GM21526 (cell line): ENCODE measurements at regions not wholly inside any gene's neighbourhood (a gene's known extent, or its start where the extent isn't known, plus 50 kb on each side); places are given as distances from the start of the nearest gene placed in this dataset.
"Not testable (repeated sequence)": the region's sequence is repeated elsewhere in the genome, so short reads cannot be mapped to it uniquely, and the experiment has no call there.

Source experiments
- ATAC-seq: cut with Tn5 transposase; IDR thresholded peaks from one replicate; pipeline ENCODE4 v1.9.1; 2021; ENCODE audit warnings: moderate library complexity; ENCODE audit not compliant: unreplicated experiment, low FRiP score

DNA sequence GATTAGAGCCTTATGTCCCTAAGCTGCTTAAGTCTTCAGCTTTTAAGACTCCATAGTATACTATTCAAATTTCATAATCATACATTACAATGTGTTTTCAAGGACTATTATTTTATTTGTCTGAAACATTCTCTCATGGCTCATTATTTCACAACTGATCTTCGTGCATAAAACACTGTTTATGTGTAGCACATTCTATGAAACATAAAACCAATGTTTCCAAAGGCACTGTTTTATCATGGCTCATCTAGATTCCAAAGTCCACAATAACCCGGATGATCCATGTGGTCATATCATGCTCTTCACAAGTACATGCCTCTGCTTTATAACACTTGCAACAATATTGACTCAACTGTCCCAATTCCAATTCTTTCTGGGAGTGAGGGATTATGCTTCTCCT lies 806.1 kb downstream of the TNS3 start:
- ATAC-seq = no peak

DNA sequence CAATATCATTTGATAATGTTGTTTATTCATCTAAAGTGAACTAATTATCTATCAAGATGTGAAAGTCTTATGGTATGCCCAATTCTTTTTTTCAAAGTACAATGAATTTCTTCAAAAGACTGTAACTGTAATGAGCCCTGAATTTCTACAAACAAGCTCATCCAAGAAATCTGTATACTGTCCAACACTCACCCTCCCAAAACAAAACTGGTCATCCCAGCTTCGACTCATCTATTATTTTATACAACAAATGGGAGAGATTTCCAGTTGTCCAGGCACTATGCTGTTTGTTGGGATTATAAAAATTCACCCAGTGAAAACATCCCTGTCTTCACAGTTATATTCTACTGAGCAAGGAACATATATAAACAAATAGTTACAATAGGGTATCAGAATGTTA lies 806.9 kb downstream of the TNS3 start:
- no peak for ATAC-seq

DNA sequence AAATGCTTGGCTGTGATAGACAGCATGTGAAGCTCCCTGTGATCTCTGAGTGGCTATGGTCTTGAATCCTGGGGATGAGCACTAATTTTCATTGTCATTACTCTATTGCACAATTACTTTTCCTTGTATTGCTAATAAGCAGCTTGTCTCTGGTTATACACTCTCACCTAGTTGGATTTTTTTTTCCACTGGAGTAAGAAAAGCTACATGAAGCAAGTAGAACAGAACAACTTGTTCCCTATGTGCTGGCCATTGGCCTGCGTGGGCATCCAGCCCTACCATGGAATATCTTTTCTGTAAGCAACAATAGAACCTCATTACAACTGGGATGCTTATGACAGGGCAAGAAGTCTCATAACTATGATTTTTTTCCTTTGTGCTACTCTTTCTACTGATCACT lies 807.4 kb downstream of the TNS3 start:
- ATAC-seq = no peak

DNA sequence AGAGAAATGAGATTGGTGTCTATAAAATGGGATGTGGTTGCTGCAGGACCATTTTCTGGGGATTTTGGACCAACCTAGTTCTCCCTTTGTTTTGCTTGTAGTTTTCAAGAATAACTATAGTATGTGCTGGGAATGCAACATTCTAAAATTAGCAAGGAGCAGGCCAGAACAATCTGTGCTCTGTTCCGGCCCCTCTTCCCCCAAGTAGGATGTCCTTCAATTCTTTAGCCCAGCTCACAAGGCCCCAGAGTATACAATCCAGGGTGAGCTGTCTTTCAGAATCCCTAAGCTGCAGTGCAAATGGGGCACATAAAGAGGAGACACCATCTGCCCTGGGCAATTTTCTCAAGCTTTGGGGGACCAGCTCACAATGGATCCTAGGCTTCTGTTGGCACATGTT lies 809.1 kb downstream of the TNS3 start:
- ATAC-seq = no peak

DNA sequence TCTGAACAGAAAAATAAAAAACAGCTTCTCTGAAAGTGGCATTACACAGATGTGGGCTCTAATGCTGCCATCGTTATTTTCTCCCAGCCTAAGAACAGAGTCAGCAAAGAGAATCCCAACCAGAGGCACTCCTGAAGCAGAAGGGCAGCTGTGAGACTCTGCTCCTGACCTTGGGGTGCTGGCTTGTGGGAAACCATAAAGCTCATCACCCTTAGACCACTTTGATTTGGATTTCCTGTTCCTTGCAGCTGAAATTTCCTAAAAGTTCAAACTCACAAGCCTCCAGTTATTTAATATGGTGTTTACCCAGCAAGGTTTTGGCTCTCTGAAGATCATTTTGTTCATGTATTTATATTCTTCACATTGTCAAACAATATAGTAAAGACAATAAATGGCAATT lies 814.8 kb downstream of the TNS3 start:
- no peak for ATAC-seq

DNA sequence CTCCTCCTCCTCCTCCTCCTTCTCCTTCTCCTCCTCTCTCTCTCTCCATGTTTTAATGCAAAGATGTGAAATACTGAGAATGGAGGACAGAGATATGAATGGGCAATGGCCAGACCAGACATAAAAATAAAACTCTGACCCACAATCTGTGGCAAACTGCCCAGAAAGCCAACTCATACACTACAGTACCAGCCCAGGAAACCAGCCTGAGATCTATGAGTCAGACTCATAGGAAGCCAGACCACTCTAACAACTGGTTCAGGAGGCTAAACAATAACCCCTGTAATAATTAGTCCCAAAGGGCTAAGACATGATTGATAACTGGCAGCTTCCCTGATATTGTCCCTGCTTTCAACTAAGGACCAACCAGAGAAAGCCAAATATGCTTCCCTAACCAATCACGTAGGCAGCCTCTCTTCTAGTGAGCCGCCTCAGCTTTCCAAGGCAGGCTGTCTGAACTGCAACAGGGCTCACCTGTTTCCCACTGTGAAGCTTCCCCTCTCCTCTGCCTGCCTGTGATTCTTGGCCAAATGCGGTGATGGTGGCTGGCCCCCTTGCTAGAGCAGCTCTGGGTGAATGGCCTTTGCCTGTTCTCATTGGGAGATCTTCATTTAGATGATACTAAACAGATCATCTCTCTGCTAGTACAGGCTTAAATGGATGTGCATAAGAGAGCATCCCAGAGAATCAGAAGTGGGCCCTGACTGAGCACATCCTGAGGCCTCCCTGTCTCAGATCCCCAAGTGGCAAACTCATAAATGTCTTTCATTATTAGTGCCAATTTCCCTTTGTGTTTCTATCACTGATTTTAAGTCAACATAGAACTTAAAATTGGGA lies 817.6 kb downstream of the TNS3 start:
- ATAC-seq = no peak

DNA sequence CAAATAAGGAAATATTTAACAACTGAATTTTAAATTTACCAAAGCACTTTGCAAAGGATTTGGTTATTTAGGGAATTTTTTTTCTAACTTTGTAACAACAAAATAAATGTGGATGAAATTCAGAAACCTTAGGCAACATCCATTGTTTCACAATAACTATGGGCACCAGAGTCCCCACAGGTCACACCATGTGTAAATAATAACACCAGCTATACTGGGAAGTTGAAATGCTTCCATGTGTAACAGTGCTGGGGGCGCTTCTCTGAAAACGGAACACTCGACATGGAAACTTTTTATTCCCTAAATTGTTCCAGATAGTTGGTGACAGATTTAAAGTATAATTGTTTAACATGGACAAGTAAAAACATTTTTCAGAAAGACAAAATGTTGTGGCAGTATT lies 818.6 kb downstream of the TNS3 start:
- no peak for ATAC-seq

DNA sequence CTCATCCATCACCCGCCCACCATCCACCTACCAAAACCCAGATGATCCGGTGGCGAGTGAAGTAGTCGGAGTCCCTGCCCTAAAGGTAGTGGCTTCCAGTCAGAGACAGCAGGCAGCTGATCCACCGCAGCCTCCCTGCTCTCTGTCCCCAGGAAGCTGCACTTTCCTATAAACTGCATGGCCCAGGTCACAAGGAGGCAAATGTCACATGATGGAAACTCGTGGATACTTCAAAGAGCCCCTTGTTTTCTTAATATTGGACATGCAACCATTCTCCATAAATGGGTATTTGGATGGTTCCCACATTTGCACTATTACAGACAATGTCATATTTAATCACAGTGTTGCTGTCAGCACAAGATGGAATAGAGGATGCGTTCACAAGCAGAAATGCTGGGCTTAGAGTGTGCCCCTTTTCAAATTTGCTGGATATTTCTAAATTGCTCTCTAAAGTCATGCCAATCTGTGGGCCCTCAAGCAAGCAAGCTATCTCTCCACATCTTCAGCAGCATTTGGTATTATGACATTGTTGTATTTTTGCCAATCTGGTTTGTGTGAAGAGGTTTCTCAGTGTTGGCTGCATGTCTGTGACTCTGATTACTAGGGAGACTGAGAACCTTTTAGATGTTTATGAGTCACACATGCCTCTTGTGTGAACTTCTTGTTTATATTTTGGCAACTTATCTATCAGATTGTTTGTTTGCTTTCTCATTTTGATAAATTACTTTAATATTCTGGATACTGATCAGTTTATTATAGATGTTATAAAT lies 822.0 kb downstream of the TNS3 start:
- no peak for ATAC-seq

DNA sequence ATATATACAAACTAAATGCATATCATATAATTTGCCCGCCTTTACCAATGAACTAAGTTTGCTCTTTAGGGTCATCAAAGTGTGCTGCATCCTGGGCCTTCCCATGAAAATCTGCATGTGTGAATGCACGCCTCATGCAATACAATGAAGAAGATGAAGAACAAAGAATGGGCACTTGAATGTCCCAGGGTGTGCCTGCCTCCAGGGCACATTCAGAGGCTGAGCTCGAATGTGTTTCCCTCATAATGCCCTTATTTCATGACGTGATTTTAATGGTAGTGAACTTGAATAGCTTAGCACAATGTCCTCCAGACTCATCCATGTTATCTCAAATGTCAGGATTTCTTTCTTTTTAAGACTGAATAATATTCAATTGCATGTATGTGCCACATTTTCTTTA lies 824.9 kb downstream of the TNS3 start:
- ATAC-seq = no peak

DNA sequence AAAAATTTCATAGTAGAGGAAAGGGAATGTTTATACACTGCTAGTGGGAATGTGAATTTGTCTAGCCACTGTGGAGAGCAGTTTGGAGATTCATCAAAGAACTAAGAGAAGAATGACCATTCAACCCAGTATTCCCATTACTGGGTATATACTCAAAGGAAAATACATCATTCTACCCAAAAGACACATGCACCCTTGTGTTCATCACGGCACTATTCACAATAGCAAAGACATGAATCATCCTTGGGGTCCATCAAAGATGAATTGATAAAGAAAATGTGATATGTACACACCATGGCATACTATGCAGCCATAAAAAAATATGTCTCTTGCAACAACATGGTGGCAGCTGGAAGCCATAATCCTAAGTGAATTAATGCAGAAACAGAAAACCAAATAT lies 825.7 kb downstream of the TNS3 start:
- ATAC-seq = no peak

DNA sequence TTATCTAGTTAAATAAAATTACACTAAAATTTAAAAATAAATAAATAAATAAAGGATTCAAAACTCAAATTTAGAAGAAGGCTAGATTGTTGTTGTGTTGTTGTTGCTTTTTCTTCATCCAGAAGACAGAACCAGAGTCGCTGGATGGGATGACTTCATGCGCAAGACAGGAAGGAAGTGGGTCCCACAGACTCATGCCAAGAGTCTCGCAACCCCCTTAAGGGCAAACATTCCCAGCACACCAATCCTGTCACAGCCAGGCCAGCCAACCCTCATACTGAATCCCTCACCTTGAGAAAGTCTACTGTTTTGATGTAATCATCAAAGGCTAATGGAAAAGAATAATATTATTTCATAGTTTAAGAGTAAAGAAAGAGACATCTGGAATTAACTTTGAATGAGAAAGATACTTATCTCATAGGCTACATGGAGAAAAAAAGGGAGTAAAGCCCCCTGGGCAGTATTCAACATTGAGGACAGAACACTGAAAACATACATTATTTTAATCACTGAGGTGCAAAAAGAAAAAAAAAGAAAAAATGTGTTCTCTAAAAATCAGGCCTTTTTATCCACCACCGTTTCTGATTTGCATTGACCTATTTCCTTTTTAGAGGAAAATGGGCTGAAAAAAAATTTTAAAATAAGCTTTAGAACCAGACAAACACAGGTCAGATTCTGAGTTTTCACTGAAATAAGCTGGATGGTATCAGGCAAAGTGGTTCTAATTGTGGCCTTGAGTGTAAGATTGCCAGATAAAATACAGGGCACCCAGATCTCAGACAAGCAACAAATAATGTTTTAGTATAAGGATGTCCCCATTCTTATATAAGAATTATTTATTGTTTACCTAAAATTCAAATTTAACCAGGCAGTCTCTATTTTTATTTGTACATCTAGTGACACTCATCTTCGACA lies 826.5 kb downstream of the TNS3 start:
- ATAC-seq = no peak

DNA sequence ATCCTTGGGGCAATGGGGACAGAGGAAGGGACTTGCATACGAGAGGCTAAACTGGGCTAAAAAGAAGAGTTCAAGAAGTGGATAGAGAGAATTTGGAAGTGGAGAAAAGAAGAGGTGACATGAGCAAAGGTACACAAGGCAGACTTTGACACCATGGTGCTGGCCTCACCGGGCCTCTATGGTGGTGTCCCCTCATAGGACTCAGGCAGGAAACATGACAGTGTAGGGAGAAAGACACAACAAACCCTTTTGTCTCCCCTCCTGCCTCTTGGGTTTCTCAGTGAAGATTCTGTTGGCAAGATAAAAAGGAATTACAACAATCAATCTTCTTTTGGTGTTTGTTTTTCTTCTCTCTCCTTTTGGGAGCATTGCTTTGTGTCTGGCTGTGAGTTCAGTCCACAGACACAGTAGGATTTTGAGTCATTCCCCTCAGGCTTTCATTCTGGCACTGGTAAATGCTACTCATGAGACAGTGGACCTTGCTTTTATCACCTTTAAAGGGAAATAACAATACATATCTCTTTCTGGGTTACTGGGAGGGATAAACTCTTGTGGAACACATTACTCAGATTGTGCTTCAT lies 827.7 kb downstream of the TNS3 start:
- ATAC-seq = no peak

DNA sequence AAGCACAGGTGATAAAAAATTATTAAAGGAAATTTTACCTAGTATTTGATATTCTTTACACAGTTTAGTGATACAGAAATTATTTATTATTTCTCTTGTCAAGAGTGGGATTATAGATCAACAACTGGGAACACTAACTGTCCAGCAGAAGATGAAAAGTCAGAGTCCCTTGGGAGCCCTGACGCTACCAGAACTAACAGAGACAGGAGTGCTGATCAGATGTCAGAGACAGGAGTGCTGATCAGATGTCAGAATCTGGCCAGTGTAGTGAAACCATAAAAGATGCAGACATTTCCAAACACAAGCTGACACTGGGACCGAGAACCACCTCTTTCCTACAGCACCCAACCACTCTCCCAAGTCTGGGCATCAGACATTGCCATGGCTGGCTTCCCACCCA lies 828.2 kb downstream of the TNS3 start:
- ATAC-seq = no peak

DNA sequence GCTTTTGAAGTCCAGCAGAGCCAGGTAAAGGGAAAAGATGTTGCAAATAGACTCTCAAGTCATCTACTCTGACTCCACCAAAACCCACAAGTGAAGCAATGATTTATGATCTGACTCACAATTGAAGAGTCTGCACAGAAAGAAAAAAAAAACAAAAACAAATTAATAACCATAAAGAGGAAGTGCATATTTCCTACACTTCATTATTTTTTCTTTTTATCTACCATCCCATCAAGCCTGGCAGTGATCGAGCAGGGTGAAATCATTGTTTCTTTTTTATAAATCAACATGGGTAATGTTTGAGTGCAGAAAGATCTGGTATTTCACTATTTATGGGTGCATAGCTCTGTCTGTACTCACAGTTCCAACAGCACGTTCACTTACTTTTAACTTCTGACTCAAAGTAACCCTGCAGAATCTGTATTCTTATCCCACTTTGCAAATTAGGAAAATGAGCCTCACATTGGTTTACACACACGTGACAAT lies 829.0 kb downstream of the TNS3 start:
- ATAC-seq = no peak

DNA sequence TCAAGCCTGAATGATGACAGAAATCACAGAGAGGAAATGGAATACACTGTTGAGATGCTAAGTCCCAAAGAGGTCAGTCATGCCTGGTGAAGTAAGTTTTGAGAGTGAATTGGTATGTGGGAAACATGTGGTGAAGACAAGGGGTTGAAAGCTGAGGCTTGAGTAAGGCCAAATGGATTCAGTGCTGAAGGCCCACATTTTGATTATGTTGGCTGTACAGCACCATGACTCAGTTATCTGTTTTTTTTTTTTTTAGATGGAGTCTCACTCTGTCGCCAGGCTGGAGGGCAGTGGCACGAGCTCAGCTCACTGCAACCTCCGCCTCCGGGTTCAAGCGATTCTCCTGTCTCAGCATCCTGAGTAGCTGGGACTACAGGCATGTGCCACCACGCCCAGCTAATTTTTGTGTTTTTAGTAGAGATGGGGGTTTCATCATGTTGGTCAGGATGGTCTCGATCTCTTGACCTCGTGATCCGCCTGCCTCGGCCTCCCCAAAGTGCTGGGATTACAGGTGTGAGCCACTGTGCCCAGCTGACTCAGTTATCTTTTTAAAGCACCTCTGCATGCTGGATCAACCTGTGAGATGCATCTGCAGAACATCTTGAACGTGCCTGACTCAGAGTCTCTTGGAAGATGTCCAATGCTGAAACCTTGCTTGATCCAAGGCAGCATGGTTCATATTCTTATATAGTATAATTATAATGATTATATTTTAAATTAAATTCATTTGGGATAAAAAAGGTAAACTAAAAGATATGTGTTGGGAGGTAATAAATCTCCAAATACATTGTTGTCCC lies 829.8 kb downstream of the TNS3 start:
- not testable (repeated sequence) for ATAC-seq

DNA sequence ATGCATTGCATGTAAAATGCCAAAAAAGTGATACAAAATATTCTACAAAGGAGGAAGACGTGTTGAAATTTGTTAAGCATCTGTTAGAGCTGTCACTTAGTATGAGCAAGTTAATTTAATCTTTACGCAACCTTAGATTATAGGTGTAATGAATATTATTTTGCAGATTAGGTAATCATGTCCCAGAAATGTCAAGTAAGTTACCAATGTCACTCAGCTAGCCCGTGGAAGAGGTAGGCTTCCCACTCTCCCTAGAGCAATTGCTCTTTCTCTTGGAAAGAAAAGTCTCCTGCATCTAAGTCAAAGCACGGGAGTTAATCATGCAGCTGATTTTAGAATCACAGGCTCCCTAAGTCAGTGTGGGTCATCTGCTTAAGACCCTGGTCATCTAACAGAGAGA lies 830.4 kb upstream of the IGFBP3 start:
- ATAC-seq = no peak

DNA sequence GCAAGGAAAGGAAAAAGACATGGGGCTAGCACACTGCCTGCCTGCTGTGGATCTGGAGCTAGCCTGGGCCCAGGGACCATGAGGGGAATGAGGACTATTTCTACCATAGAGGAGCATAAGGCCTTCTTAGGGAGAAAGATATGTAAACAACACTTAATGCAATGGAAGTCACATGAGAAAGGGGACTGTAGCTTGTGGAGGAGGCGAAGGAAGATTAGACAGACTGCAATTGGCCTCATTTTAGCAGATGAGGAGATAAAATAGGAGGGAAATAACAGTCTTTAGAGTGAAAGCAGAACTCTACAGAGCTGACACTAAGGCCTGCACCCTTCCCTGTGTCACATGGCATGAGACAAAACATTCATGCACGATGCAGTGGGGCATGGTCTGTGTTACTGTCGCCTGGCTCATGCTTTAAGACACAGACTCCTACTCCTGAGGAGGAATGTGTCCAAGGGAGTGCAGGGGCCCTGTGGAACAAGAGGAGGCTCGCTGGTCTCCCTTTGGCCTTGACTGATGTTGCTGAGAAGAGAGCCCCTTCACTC lies 829.3 kb upstream of the IGFBP3 start:
- no peak for ATAC-seq

DNA sequence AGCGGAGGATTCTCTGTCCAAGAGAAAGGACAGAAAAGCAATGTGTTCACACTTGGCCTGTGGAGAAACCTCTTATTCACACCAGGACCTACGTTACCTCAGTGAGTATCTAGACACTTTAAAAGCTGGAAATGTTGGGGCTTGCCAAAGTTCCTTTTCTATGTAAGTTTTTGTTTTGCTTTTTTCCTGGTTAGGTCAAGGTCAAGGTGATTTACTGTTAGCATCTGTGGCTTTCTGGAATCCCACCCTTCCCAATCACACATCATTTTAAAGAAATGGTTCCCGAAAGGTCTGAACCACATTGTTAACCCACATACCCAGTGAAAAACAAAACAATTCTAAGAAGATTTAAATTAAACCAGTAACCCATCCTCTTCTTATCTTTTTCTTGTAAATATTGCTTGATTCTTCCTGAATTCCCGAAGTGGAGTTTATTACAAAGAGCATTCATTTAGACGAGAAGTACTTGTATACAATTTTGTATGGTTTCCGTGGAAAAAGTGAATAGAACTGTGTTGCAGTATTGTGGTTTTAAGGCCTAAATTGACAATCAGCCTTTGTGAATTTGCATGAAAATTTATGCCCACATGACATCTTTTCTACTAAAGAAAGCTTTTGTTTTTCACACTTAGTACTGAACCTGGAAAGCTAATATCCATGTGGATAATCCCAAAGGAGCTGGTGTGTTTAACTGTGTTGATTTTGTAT lies 827.0 kb upstream of the IGFBP3 start:
- no peak for ATAC-seq
